ENCODE measurements at regions not wholly inside any gene's neighbourhood (a gene's known extent, or its start where the extent isn't known, plus 50 kb on each side); places are given as distances from the start of the nearest gene placed in this dataset.

DNA sequence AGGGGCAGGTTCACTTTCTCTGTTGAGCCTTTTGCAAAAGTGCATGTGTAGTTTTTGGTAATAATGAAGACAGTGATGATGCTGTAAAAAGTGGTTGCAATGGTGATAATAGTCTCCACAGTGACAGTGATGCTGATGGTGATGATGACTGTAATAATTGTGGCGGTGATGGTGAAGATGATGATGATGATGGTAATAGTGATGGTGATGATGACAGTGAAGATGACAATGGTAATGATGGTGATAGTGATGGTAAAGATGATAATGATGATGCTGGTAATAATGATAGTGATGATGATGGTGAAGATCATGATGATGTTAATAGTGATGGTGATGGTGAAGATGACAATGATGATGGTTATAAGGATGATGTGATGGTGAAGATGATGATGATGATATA, 67.7 kb upstream of the LRFN2 start:
- H3K9me3 ChIP-seq (ENCODE audit: control insufficient read depth, insufficient read depth, low read depth, low read length): no peaks in the 10 kb centered on the region
- no peak overlapping the region for H3K9ac ChIP-seq (ENCODE audit: low read length)
- H3K27ac ChIP-seq (ENCODE audit: low read depth, low read length): no peak overlapping the region
- no peak overlapping the region for H3K4me3 ChIP-seq (ENCODE audit: low read depth, low read length)
- no peaks in the 10 kb centered on the region for H3K4me1 ChIP-seq (ENCODE audit: control insufficient read depth, insufficient read depth, low read length)
- H3K27me3 ChIP-seq (ENCODE audit: control insufficient read depth, insufficient read depth, low read length): no peaks in the 10 kb centered on the region
- no peaks in the 10 kb centered on the region for H3K36me3 ChIP-seq (ENCODE audit: control insufficient read depth, insufficient read depth, low read length)

DNA sequence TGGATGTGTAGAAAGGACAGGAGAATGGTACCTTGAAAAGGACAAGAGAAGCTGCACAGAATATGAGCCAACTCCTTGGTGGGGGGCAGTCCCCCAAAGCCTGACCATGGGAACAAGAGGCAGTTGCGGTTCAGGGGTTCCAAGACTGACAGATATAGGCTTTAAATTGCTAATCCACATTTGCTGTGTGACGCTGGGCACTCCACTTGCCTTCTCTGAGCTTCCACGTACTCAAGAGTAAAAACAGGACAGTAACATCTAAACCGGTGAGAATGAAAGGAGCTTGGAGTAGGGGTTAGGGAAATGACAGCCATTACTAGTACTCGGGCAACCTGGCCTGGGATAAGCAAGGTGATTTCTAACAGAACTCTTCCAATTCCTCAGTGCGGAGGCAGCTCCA, 57.9 kb upstream of the LRFN2 start:
- H3K27me3 ChIP-seq (ENCODE audit: control insufficient read depth, insufficient read depth, low read length): no peaks in the 10 kb centered on the region
- H3K27ac ChIP-seq (ENCODE audit: low read depth, low read length): no peak overlapping the region
- H3K4me3 ChIP-seq (ENCODE audit: low read depth, low read length): no peak overlapping the region
- no peaks in the 10 kb centered on the region for H3K9me3 ChIP-seq (ENCODE audit: control insufficient read depth, insufficient read depth, low read depth, low read length)
- no peak overlapping the region for H3K9ac ChIP-seq (ENCODE audit: low read length)
- H3K4me1 ChIP-seq (ENCODE audit: control insufficient read depth, insufficient read depth, low read length): peaks cover 22% of the 10 kb centered on the region
- no peaks in the 10 kb centered on the region for H3K36me3 ChIP-seq (ENCODE audit: control insufficient read depth, insufficient read depth, low read length)

DNA sequence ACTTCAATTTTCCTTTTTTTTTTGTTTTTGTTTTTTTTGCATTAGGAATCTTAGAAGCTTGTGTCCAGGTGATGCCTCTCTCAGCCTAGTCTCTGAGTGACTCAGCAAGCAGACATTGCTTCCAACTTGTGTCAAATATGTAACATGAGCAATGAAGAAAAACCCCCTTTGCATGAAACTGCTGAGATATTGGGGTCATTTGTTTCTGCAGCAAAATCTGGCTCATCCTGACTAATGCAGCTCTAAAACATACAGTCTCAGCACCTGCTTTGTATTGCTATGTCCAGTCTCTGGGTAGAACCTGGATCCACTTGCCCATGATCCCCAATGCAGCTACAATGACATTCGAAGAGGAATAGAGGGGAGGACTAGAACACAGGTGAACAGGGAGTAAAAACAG, 55.7 kb upstream of the LRFN2 start:
- Histone ChIP-seq H3K27ac (ENCODE audit: low read depth, low read length) (no peak overlapping the region), H3K9me3 (ENCODE audit: control insufficient read depth, insufficient read depth, low read depth, low read length) (no peaks in the 10 kb centered on the region), H3K27me3 (ENCODE audit: control insufficient read depth, insufficient read depth, low read length) (no peaks in the 10 kb centered on the region), H3K4me1 (ENCODE audit: control insufficient read depth, insufficient read depth, low read length) (peaks cover 6% of the 10 kb centered on the region; the same call in 1 of the 2 replicates), H3K9ac (ENCODE audit: low read length) (no peak overlapping the region), H3K36me3 (ENCODE audit: control insufficient read depth, insufficient read depth, low read length) (no peaks in the 10 kb centered on the region), H3K4me3 (ENCODE audit: low read depth, low read length) (no peak overlapping the region)

DNA sequence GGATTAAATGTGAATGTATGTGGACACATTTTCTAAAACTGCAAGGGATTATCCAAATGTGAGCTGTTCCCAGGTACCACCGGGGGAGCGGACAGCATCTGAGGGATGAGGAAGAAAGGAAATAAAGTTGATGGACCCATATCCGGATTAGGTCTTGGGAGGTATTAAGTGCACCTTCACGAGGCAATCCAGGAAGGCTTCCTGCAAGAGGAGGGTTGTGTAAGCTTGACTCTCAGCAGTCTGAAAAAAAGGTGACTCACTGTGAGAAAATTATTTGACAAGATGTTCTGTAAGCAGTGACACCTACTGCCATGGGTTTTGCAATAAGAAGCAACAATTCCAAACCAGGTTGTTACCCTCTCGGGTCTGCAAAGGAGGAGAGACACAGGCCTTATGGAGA, 55.0 kb upstream of the LRFN2 start:
- no peak overlapping the region for H3K9ac ChIP-seq (ENCODE audit: low read length)
- H3K27me3 ChIP-seq (ENCODE audit: control insufficient read depth, insufficient read depth, low read length): no peaks in the 10 kb centered on the region
- no peaks in the 10 kb centered on the region for H3K36me3 ChIP-seq (ENCODE audit: control insufficient read depth, insufficient read depth, low read length)
- no peak overlapping the region for H3K4me3 ChIP-seq (ENCODE audit: low read depth, low read length)
- no peak overlapping the region for H3K27ac ChIP-seq (ENCODE audit: low read depth, low read length)
- H3K4me1 ChIP-seq (ENCODE audit: control insufficient read depth, insufficient read depth, low read length): peaks cover 6% of the 10 kb centered on the region; the same call in 1 of the 2 replicates
- no peaks in the 10 kb centered on the region for H3K9me3 ChIP-seq (ENCODE audit: control insufficient read depth, insufficient read depth, low read depth, low read length)

DNA sequence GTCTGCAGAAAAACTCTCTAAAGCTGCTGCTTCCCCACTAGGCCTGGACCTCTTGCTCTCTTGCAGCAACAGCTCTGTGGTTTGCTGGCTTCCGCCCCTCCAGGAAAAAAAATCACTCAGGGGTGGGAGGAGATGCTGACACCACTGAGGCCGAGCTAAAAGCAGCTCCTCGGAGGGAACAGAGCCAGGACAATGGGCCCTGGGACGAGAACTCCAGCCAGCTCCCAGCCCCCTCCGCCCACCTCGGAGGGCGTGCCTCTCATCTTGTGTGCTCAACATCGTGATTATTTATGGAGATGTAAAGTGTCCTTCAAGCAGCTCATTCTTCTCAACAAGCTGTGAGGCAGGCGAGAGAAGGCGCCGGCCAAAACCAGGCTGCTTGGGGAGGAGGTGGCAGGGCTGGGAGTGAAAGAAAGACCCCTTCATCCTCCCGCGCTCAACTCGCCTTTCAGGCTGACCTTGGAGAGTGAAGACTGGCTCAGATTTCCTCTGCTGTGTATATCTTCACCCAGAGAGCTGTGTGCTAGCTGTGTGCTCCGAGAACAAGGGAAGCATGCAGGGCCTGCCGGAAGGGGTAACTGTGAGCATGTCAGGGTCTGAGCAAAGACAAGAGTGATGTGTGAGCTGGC, 53.5 kb upstream of the LRFN2 start:
- Histone ChIP-seq H3K4me3 (ENCODE audit: low read depth, low read length) (no peak overlapping the region), H3K9ac (ENCODE audit: low read length) (no peak overlapping the region), H3K9me3 (ENCODE audit: control insufficient read depth, insufficient read depth, low read depth, low read length) (no peaks in the 10 kb centered on the region), H3K27me3 (ENCODE audit: control insufficient read depth, insufficient read depth, low read length) (no peaks in the 10 kb centered on the region), H3K27ac (ENCODE audit: low read depth, low read length) (no peak overlapping the region), H3K36me3 (ENCODE audit: control insufficient read depth, insufficient read depth, low read length) (no peaks in the 10 kb centered on the region), H3K4me1 (ENCODE audit: control insufficient read depth, insufficient read depth, low read length) (peaks cover 6% of the 10 kb centered on the region; the same call in 1 of the 2 replicates)

Data from HUES6 (cell line).